Hepatic stellate cell (primary cell): ENCODE measurements at regions not wholly inside any gene's neighbourhood (a gene's known extent, or its start where the extent isn't known, plus 50 kb on each side); places are given as distances from the start of the nearest gene placed in this dataset.
"Not testable (repeated sequence)": the region's sequence is repeated elsewhere in the genome, so short reads cannot be mapped to it uniquely, and the experiment has no call there.

Experiments
- DNase-seq: peaks from one replicate; pipeline ENCODE4 v3.0.0; 2011; ENCODE audit warnings: low spot score

GRCh38 chr16:50449800-50450199 lies 81.0 kb upstream of the BRD7 start:
- DNase-seq, result no peak

DNA sequence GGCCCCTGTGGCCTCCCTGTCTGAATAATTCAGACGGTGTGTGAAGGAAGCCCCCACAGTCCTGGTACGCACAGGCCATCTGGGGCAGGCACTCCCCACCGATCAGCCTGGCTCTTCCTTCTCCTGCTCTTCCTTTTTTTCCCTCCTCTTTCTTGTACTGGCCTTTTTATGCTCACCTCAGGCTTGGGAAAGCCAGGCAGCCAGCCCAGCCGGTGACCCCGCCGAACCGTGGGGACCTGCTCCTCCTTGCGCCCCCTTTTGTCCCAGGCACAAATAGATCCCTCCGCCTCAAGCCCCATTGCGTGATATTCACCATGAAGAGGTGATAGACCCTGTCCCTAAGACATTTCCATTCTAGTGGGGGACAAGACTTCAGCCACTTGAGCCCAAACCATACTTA lies 80.2 kb upstream of the BRD7 start:
- no peak for DNase-seq

DNA sequence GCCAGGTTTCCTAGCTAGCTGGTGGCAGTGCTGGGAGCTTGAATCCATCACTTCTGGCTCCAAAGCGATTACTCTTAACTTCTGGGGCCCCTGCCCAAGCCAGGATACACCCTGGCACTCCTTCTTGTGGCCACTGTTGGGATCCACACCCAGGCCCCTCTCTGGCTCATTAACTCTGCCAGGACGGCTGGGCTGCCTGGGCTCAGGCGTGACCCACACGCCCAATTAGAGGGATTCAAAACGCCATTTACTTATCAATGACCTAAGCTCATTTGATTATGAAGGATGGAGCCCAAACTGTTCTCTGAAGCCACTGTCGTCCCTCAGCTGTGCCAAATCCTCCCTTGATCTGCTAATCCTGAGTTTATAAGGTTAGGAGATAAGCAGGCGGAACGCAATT lies 79.7 kb upstream of the BRD7 start:
- DNase-seq, result no peak

DNA sequence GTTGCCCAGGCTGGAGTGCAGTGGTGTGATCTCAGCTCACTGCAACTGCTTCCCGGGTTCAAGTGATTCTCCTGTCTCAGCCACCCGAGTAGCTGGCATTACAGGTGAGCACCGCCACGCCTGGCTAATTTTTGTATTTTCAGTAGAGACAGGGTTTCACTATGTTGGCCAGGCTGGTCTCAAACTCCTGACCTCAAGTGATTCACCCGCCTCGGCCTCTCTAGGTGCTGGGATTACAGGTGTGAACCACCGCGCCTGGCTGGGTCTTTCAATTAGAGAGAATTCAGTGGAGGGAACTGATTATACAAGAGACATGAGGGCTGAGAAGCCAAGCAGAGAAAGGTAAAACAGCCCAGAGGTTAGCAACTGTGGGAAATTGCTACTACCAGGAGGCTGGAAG lies 78.6 kb upstream of the BRD7 start:
- not testable (repeated sequence) for DNase-seq

- DNase-seq, result no peak
Observed at GRCh38 chr16:50446861-50447260, 78.1 kb upstream of the BRD7 start.

DNA sequence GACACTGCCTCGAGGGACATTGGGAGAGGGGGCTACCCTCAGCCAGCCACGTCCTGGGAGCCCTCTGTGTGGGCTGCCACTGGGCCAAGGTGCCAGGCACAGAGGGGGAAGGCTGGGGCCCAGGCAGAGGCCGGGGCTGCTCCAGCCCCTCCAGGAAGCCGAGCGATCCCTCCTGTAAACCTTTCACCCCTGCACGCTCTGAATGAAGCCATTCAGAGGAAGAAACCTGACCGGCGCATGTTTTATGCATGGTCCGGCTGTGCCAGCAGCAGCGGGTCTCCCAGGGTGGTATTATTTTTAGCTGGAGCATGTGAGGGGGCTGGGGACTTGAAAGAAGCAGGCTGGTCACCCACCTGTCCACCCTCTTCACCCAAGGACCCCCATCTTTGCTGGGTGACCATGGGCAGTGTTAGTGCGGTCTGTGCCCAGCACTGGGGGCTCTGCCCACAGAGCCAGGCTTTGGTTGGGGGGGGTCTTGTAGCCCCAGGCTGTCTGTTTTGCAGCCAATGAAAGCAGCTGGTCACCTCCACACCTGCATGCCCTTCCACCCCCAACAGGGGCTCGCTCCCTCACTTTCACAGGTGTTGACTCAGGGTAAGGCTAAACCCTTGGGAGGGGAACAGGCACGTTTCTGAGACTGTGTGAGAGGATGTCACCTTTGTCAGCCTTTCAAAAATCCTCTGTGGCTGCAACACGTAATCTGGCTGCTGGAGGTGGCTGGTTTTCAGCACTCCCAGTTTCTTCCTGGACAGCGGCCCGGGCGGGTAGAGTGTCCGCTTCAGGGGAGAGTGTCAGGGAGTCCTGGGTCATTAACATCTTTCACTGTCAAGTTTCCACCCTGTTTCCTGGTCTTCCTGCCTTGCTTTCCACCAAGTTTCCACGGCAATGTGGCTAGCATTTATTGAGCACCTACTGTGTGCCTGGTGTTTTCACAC lies 77.1 kb upstream of the BRD7 start:
- DNase-seq, result no peak

DNA sequence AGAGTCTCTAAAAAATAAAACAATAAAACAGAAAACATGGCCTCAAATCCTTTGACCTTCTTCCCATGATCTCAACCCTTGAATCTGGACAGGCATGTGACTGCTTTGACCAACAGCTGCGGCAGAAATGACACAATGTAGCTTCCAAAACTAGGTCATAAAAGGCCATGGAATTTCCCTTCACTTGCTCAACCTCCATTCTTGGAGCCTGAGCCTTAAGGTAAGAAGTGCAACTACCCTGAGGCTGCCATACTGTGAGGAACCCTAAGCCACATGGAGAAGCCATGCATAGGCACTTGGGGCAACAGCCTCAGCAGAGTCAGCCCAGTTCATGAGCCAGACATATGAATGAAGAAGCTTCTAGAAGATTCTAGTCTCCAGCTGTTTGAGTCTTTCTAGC lies 75.7 kb upstream of the BRD7 start:
- no peak for DNase-seq

DNA sequence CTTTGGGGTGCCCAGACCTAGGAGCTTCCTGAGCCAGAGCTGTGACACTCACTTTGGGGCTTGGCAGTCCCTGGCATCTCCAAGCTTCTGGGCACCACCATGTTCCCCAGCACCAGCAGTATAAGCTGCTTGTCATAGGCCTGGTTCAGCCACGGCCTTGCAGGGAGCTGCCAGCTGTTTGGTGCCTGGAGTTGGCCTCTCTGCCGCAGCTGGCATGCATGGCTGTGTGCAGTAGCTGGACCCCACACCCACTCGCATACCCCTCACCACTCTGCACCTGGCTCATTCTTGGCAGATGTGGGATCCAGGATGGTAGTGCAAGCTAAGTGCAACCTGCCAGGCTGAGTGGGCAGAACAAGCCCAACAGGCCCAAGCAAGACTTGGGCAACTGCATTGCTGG lies 73.4 kb upstream of the BRD7 start:
- DNase-seq, result no peak

DNA sequence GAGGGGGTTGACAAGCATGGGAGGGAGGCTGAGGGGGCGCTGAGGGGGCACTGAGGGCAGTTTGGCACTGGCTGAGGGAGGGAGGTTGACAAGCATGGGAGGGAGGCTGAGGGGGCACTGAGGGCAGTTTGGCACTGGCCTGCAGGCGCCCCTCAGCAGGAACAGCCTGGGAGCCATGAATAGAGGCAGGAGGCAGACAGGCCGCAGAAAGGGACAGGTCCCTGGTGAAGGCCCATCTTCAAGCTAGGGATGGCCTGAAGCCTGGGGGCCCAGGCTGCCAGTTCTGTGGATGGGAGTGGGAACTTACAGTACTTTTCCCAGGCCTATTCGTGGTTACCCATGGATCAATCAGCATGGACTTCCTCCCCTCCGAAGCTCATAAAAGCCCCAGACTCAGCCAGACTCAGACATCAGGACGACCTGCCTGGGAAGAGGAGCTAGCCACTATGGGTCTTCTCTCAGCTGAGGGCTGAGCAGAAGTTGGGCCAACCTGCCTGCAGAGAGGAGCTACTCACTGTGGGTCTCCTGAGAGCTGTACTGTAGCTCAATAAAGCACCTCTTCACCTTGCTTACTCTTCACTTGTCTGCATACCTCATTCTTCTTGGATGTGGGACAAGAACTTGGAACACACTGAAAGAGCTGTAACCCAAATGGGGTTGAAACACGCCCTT lies 72.8 kb upstream of the BRD7 start:
- DNase-seq, result no peak

- no peak for DNase-seq
Observed at GRCh38 chr16:50440991-50441390, 72.2 kb upstream of the BRD7 start.

DNA sequence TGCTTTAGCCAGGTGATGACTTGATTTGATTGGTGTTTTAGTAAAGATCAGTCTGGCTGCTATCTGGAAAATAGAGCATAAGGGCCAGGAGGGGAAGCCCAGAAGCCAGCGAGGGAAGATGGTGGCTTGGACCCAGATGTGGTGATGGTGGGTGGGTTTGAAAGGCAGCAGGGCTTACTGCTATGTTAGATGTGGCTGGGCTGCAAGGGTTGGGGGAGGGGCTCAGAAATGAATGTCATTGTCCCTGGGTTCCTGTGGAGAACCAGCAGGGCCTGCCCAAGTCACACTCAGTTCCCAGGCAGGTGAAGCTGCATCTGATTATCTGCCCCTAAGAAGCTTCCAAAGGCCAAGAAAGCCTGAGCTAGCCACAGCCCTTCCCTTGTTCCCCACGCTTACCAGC lies 71.7 kb upstream of the BRD7 start:
- DNase-seq, result no peak

DNA sequence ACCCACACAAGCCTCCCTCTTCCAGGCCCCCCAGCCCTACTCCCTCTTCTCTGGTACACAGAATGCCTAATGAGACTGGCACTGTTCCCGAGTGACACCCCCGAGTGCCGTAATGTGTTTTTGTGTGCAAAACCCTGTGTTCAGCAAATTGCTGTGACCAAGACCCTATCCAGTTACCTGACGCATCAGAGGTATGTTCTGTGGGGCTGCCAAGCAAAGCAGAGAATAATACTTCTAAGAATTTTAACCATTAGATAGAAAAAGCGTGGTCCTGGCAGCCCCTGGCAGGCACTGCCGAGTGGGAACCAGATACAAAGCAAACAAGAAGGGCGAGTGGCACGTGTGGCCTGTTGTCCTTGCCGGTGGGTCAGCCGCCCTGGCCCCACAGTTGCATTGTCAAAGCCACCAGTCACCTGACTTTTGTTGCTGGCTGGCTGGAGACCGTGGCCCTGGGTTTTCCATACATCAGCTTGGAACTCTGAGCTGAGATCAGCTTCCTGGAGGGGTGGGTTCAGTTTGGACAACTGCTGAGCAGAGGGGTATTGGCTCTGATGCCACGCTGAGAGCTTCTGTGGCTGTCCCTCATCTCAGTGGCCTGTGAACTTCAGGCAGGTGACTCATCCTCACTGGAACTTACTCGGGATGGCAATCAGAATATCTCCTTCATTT lies 69.1 kb upstream of the BRD7 start:
- no peak for DNase-seq

GRCh38 chr16:50436271-50436670 lies 67.5 kb upstream of the BRD7 start:
- no peak for DNase-seq

- DNase-seq, result no peak
Observed at GRCh38 chr16:50434872-50435478, 66.2 kb upstream of the BRD7 start.

DNA sequence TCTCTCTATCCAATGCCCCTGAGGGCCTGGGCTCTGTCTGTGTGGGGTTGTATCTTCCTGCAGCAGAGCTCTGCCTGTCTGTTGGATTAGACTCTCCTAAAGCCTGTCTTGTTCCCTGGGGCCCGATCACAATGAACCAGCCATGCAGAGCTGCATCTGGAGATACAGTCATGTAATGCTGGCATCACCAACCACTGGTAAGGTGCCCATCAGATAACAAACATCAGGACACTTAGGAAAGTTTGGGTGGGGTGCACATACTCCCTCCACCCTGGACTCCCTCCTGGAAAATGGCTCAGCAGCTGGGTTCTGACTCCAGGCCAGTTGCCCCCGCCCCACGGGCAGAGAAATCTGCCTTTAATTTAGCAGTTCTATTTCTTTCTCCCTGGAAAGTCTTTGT lies 61.3 kb upstream of the BRD7 start:
- no peak for DNase-seq

DNA sequence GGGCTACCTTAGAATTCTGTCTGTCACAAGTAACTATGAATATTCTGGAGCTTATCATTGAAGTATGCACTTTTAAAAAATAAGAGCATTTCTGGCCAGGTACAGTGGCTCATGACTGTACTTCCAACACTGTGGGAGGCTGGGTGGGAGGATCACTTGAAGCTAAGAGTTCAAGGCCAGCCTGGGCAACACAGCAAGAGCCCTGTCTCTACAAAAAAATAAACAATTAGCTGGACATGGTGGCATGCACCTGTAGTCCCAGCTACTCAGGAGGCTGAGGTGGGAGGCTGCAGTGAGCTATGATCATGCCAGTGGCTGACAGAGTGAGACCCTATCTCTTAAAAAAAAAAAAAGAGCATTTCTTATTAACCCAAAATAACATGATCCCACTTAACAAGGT lies 60.0 kb upstream of the BRD7 start:
- DNase-seq, result no peak

GRCh38 chr16:50428116-50428515 lies 59.3 kb upstream of the BRD7 start:
- no peak for DNase-seq

GRCh38 chr16:50427107-50427506 lies 58.3 kb upstream of the BRD7 start:
- DNase-seq, result no peak

DNA sequence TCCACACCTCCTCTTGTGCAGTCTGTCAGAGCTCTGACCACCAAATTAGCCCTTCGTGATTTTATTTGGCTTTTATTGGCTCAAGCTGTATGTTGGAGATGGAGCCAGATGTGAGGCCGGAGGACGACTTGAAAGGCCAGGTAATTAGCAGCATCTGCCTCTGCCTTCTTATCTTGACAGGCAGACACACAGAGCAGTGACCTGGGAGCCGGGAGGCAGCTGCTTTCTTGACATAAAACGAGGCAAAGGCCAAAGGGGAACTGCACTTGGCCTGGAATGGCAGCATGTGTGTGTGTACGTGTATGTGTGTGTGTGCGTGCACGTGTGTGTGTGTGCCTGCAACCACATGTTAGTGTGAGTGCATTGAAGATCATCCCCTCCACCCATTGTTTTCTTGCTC lies 56.9 kb upstream of the BRD7 start:
- no peak for DNase-seq

DNA sequence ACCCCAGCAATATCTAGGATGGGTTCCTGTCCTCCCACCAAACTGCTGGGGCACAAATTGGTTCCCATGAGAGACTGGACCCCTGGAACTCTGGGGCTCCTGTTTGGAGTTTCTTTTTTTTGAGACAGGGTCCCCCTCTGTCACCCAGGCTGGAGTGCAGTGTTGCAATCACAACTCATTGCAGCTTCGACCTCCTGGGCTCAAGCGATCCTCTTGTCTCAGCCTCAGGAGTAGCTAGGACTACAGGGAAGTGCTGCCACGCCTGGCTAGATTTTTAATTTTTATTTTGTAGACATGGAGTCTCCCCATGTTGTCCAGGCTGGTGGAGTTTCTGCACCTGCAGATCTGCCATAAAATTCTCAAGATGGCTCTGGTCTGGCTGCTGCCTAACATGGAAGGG lies 56.3 kb upstream of the BRD7 start:
- no peak for DNase-seq

- no peak for DNase-seq
Observed at GRCh38 chr16:50422926-50423325, 54.1 kb upstream of the BRD7 start.

DNA sequence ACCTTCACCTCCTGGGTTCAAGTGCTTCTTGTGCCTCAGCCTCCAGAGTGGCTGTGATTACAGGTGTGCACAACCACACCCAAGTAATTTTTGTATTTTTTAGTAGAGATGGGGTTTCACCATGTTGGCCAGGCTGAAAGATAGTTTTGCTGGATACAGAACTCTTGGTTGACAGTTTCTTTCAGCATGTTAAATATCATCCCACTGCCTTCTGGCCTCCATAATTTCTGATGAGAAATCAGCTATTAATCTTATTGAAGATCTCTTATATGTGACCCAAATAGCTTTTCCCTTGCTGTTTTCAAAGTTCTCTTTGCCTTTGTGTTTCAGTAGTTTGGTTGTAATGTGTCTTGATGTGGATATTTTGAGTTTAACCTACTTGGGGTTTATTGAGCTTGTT lies 50.3 kb upstream of the BRD7 start:
- DNase-seq, result no peak
